A549 (cell line): ENCODE measurements at regions not wholly inside any gene's neighbourhood (a gene's known extent, or its start where the extent isn't known, plus 50 kb on each side); places are given as distances from the start of the nearest gene placed in this dataset.
A peak's percentile ranks its signal among the peaks of the same experiment; 100 is the strongest.

Experiments used
- ATAC-seq, 2 experiments: fragments of 200-7000 bp in 1 of 2; fragments of >200 bp in 1 of 2; cut with Nextera tagmentation in 1 of 2; cut with Tn5 transposase in 1 of 2; 3 replicates each; pipeline versions ENCODE4 v1.8.0 to v1.9.1; 2018 to 2020; ENCODE audit warnings: mild to moderate bottlenecking in 1 of 2, moderate library complexity in 1 of 2
- CTCF ChIA-PET: fragments of 300-600 bp; sonication (Branson Sonifier 250); formaldehyde crosslinking; extraction: SDS; loops from one replicate; lab custom pipeline; 2021; ENCODE audit warnings: antibody characterized with exemption, inconsistent platforms; lab: Yijun Ruan, JAX
- POLR2A ChIA-PET: fragments of 350-600 bp; formaldehyde crosslinking; extraction: SDS; loops from one replicate; lab custom pipeline; 2021; ENCODE audit warnings: antibody characterized with exemption, inconsistent platforms; lab: Yijun Ruan, JAX
- DNase-seq, 2 experiments: peaks; one replicate each; pipeline versions ENCODE4 v3.0.0 to v3.0.0-alpha.2; 2011 to 2016; ENCODE audit warnings: low read depth in 1 of 2, low spot score in 1 of 2
- FAIRE-seq: peaks from 2 replicates; lab custom pipeline; 2011; peaks lifted over from hg19 to GRCh38; lab: Jason Lieb, UNC
- H3K27ac ChIP-seq, 2 experiments: fragments of >200 bp; sonication (Bioruptor Twin); formaldehyde crosslinking; 3 replicates each; pipeline ENCODE4 v1.5.1; 2016 to 2017
- H3K4me1 ChIP-seq: fragments of >200 bp; sonication (Bioruptor Twin); formaldehyde crosslinking; 3 replicates; pipeline ENCODE4 v1.6.1; 2016
- H3K4me2 ChIP-seq: fragments of >200 bp; sonication (Bioruptor Twin); formaldehyde crosslinking; 3 replicates; pipeline ENCODE4 v1.6.1; 2016
- H3K4me3 ChIP-seq: fragments of >200 bp; sonication (Bioruptor Twin); formaldehyde crosslinking; 3 replicates; pipeline ENCODE4 v1.5.1; 2016
- H3K9me3 ChIP-seq: fragments of >200 bp; sonication (Bioruptor Twin); formaldehyde crosslinking; 3 replicates; pipeline ENCODE4 v1.6.1; 2016
- CEBPB ChIP-seq, 2 experiments: fragments of >200 bp in 1 of 2; sonication (Bioruptor Twin) in 1 of 2; formaldehyde crosslinking in 1 of 2; IDR thresholded peaks; 2 replicates each; pipeline ENCODE4 v1.6.1; 2012 to 2016
- EP300 ChIP-seq, 2 experiments: fragments of >200 bp; sonication (Bioruptor Twin); formaldehyde crosslinking; IDR thresholded peaks; 2 replicates in 1 of 2; 3 replicates in 1 of 2; pipeline ENCODE4 v1.6.1; 2016 to 2017
- ESRRA ChIP-seq: fragments of 150-350 bp; IDR thresholded peaks from 2 replicates; pipeline ENCODE4 v1.6.1; 2014; ENCODE audit warnings: mild to moderate bottlenecking, low read length, borderline replicate concordance
- FOXS1 ChIP-seq: fragments of 250-450 bp; sonication (Bioruptor Pico); IDR thresholded peaks from 2 replicates; pipeline ENCODE4 v1.5.0; 2020; ENCODE audit warnings: mild to moderate bottlenecking, moderate library complexity
- HDAC2 ChIP-seq: fragments of 200-600 bp; sonication (generic); IDR thresholded peaks from 2 replicates; pipeline ENCODE4 v1.6.1; 2016
- HOXA7 ChIP-seq: fragments of 250-450 bp; sonication (Bioruptor Pico); IDR thresholded peaks from 2 replicates; pipeline ENCODE4 v1.5.0; 2020; ENCODE audit warnings: mild to moderate bottlenecking, moderate library complexity
- HOXB13 ChIP-seq: fragments of 250-450 bp; sonication (Bioruptor Pico); IDR thresholded peaks from 2 replicates; pipeline ENCODE4 v1.5.0; 2020; ENCODE audit warnings: low read depth, mild to moderate bottlenecking, moderate library complexity
- HOXB5 ChIP-seq: fragments of 250-450 bp; sonication (Bioruptor Pico); IDR thresholded peaks from 2 replicates; pipeline ENCODE4 v1.5.0; 2020; ENCODE audit warnings: mild to moderate bottlenecking, moderate library complexity
- JUN ChIP-seq, 2 experiments: fragments of >200 bp; sonication (Bioruptor Twin); formaldehyde crosslinking; IDR thresholded peaks; 2 replicates in 1 of 2; 3 replicates in 1 of 2; pipeline ENCODE4 v1.6.1; 2016 to 2017
- KDM5A ChIP-seq: fragments of 200-600 bp; sonication (generic); IDR thresholded peaks from 2 replicates; pipeline ENCODE4 v1.6.1; 2016; ENCODE audit warnings: antibody characterized with exemption, mild to moderate bottlenecking
- MAFK ChIP-seq: fragments of 450-650 bp; IDR thresholded peaks from 2 replicates; pipeline ENCODE4 v1.6.1; 2014; ENCODE audit not compliant: partially characterized antibody
- MAZ ChIP-seq: fragments of 150-350 bp; IDR thresholded peaks from 2 replicates; pipeline ENCODE4 v1.6.1; 2014; ENCODE audit warnings: antibody characterized with exemption, low read depth, low read length, borderline replicate concordance
- MYC ChIP-seq: IDR thresholded peaks from 2 replicates; pipeline ENCODE4 v1.6.1; 2012; ENCODE audit warnings: mild to moderate bottlenecking, inconsistent platforms, low read length, improper control_type of control experiment, borderline replicate concordance
- PBX3 ChIP-seq: IDR thresholded peaks from 2 replicates; pipeline ENCODE4 v1.6.1; 2012
- PHF8 ChIP-seq: fragments of 200-600 bp; sonication (generic); IDR thresholded peaks from 2 replicates; pipeline ENCODE4 v1.6.1; 2016; ENCODE audit warnings: low read depth, mild to moderate bottlenecking, antibody characterized with exemption, moderate library complexity, borderline replicate concordance
- POLR2A ChIP-seq: IDR thresholded peaks from 2 replicates; pipeline ENCODE4 v1.6.1; 2012; ENCODE audit warnings: mild to moderate bottlenecking, low read length
- RAD21 ChIP-seq, 2 experiments: fragments of >200 bp in 1 of 2; sonication (Bioruptor Twin) in 1 of 2; formaldehyde crosslinking in 1 of 2; IDR thresholded peaks in 1 of 2; conservative IDR thresholded peaks in 1 of 2; 2 replicates in 1 of 2; 3 replicates in 1 of 2; pipeline ENCODE4 v1.6.1; 2012 to 2018; ENCODE audit warnings: inconsistent platforms in 1 of 2
- RARB ChIP-seq: fragments of 250-450 bp; sonication (Bioruptor Pico); IDR thresholded peaks from 2 replicates; pipeline ENCODE4 v1.8.0; 2021; ENCODE audit warnings: mild to moderate bottlenecking, moderate library complexity
- RNF2 ChIP-seq: fragments of 200-600 bp; sonication (generic); IDR thresholded peaks from 2 replicates; pipeline ENCODE4 v1.6.1; 2016; ENCODE audit warnings: low read depth, mild to moderate bottlenecking, antibody characterized with exemption, moderate library complexity, borderline replicate concordance
- SREBF2 ChIP-seq: fragments of 450-650 bp; IDR thresholded peaks from 2 replicates; pipeline ENCODE4 v1.6.1; 2014; ENCODE audit warnings: mild to moderate bottlenecking, moderate library complexity
- TP53 ChIP-seq: fragments of 250-450 bp; sonication (Bioruptor Pico); IDR thresholded peaks from 2 replicates; pipeline ENCODE4 v1.5.0; 2021; ENCODE audit warnings: mild to moderate bottlenecking, moderate library complexity
- USF2 ChIP-seq: fragments of 450-650 bp; IDR thresholded peaks from 2 replicates; pipeline ENCODE4 v1.6.1; 2014; ENCODE audit warnings: antibody characterized with exemption
- ZSCAN20 ChIP-seq: fragments of 250-450 bp; sonication (Bioruptor Pico); IDR thresholded peaks from 2 replicates; pipeline ENCODE4 v1.8.0; 2022; ENCODE audit warnings: mild to moderate bottlenecking, moderate library complexity
- WGBS: methylation state at CpG from one replicate; pipeline ENCODE4 v1.1.6; 2017; ENCODE audit errors: missing lambda C conversion rate; 5-methylcytosine and 5-hydroxymethylcytosine counted together
- TF ChIP-seq, protein P1 (sequence below): fragments of 250-450 bp; sonication (Bioruptor Pico); IDR thresholded peaks from 2 replicates; pipeline ENCODE4 v1.5.0; 2021; ENCODE audit warnings: mild to moderate bottlenecking, moderate library complexity, borderline replicate concordance

DNA sequence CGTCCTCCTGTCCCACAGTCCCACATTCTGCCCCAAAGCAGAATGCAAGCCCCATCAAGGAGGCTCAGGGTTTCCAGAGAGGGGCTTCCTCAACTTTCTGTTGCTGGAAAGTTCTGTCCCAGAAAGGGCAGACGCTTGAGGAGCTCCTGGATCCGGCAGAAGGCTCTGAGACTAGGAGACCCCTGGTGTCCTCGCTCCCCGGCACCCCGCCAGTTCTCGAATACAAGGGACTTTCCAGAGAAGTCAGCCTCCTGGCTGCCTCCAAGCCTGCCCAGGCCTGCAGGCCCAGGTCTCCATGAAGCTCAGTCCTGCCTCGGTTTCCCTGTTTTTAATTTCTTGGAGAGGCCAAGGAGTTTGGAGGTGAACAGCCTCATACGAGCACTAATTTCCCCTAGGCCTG, 150.4 kb downstream of the CEBPB start:
- H3K4me1 ChIP-seq, result peaks cover 25% of the 10 kb centered on the region
- 86% methylated on average over 8 of the region's 9 CpGs for WGBS
- ATAC-seq, result no peak
- ChIA-PET CTCF (interaction anchor here (0.8 to 1.6 kb wide), 4 partner anchors 20 to 61 kb away, joined by 3 to 4 read pairs (median 3); no protein-coding TSS in a partner anchor), POLR2A (interaction anchor here (0.6 kb wide), 1 partner anchor 12 kb away, joined by 3 read pairs; no protein-coding TSS in a partner anchor)
- FAIRE-seq, result no peak
- H3K9me3 ChIP-seq, result no peaks in the 10 kb centered on the region
- no peak for DNase-seq
- no peak for TF ChIP-seq HOXB13 (CRISPR knock-in tag)
- no peak for TF ChIP-seq POLR2A
- no peak for TF ChIP-seq FOXS1
- no peak for TF ChIP-seq HOXA7
- TF ChIP-seq PHF8, result no peak
- TF ChIP-seq USF2, result no peak
- TF ChIP-seq HDAC2, result no peak
- TF ChIP-seq EP300 (IDR thresholded peaks at IDR 0.05), result no peak
- no peak for TF ChIP-seq CEBPB (IDR thresholded peaks at IDR 0.05)
- TF ChIP-seq PBX3, result no peak
- TF ChIP-seq RNF2, result no peak
- TF ChIP-seq MAZ, result no peak
- TF ChIP-seq MAFK, result no peak
- no peak for TF ChIP-seq HOXB5
- TF ChIP-seq TP53, result no peak
- TF ChIP-seq JUN (IDR thresholded peaks at IDR 0.05), result no peak
- TF ChIP-seq ZSCAN20 (CRISPR knock-in tag), result no peak
- no peak for TF ChIP-seq MYC
- TF ChIP-seq, all 56 proteins: peak for 0
- Histone ChIP-seq H3K4me3 (no peak overlapping the region), H3K27ac (peak overlapping the region in 1 of 2 experiments; percentile 67; a peak in 2 of 6 replicates), H3K4me2 (no peak overlapping the region)

- POLR2A ChIA-PET, result no interaction called here
- H3K4me2 ChIP-seq, result no peak overlapping the region
- no peaks in the 10 kb centered on the region for H3K9me3 ChIP-seq
- no peak overlapping the region for H3K4me3 ChIP-seq
- peaks cover 35% of the 10 kb centered on the region for H3K4me1 ChIP-seq
- ATAC-seq, result no peak
- no peak for FAIRE-seq
- CTCF ChIA-PET, result interaction anchor here (1.6 kb wide), 1 partner anchor 62 kb away, joined by 4 read pairs; no protein-coding TSS in a partner anchor
- no peak for DNase-seq
- H3K27ac ChIP-seq, result 0 out of 6 replicates have a peak overlapping the region, but pooled peaks of 1 of the 2 experiments have one; percentile 17
- 86% methylated on average over 12 of the region's 12 CpGs for WGBS
- TF ChIP-seq RAD21 (conservative IDR thresholded peaks at IDR 0.05 in 1 of 2, IDR thresholded peaks at IDR 0.05 in 1 of 2) (no peak), CEBPB (IDR thresholded peaks at IDR 0.05) (no peak), KDM5A (no peak), ESRRA (no peak), RARB (CRISPR knock-in tag) (no peak), HOXB13 (CRISPR knock-in tag) (no peak), PHF8 (no peak), SREBF2 (no peak), POLR2A (no peak)
- TF ChIP-seq, protein P1, sequence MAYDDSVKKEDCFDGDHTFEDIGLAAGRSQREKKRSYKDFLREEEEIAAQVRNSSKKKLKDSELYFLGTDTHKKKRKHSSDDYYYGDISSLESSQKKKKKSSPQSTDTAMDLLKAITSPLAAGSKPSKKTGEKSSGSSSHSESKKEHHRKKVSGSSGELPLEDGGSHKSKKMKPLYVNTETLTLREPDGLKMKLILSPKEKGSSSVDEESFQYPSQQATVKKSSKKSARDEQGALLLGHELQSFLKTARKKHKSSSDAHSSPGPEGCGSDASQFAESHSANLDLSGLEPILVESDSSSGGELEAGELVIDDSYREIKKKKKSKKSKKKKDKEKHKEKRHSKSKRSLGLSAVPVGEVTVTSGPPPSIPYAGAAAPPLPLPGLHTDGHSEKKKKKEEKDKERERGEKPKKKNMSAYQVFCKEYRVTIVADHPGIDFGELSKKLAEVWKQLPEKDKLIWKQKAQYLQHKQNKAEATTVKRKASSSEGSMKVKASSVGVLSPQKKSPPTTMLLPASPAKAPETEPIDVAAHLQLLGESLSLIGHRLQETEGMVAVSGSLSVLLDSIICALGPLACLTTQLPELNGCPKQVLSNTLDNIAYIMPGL, result no peak
Observed at GRCh38 chr20:50341880-50342637, 151.4 kb downstream of the CEBPB start.
